ENCODE measurements at regions not wholly inside any gene's neighbourhood (a gene's known extent, or its start where the extent isn't known, plus 50 kb on each side); places are given as distances from the start of the nearest gene placed in this dataset.
"Not testable (repeated sequence)": the region's sequence is repeated elsewhere in the genome, so short reads cannot be mapped to it uniquely, and the experiment has no call there.

GRCh38 chr2:106332054-106332453 is 136.2 kb downstream of the RGPD3 start:
- ATAC-seq (ENCODE audit: low FRiP score) (no peak), DNase-seq (ENCODE audit: low spot score) (no peak)
- no peak for TF ChIP-seq CTCF (IDR thresholded peaks at IDR 0.05)

- DNase-seq (ENCODE audit: low spot score): not testable (repeated sequence)
Measured at GRCh38 chr2:106330384-106331261, 136.5 kb upstream of the UXS1 start.

GRCh38 chr2:106323337-106324013 is 129.4 kb upstream of the UXS1 start:
- DNase-seq (ENCODE audit: low spot score): no peak
- no peak for TF ChIP-seq CTCF (IDR thresholded peaks at IDR 0.05)
- no peak for ATAC-seq (ENCODE audit: low FRiP score)

More at GRCh38 chr2:106330384-106331261, 136.5 kb upstream of the UXS1 start:
- ATAC-seq (ENCODE audit: low FRiP score): not testable (repeated sequence)

GRCh38 chr2:106322281-106322680 is 128.2 kb upstream of the UXS1 start:
- DNase-seq (ENCODE audit: low spot score): no peak
- no peak for ATAC-seq (ENCODE audit: low FRiP score)
- TF ChIP-seq CTCF (IDR thresholded peaks at IDR 0.05): no peak

- ATAC-seq (ENCODE audit: low FRiP score); DNase-seq (ENCODE audit: low spot score): not testable (repeated sequence)
Measured at GRCh38 chr2:106320439-106320838, 126.3 kb upstream of the UXS1 start.

GRCh38 chr2:106316915-106317314 is 122.8 kb upstream of the UXS1 start:
- no peak for TF ChIP-seq CTCF (IDR thresholded peaks at IDR 0.05)
- no peak for ATAC-seq (ENCODE audit: low FRiP score)

DNA sequence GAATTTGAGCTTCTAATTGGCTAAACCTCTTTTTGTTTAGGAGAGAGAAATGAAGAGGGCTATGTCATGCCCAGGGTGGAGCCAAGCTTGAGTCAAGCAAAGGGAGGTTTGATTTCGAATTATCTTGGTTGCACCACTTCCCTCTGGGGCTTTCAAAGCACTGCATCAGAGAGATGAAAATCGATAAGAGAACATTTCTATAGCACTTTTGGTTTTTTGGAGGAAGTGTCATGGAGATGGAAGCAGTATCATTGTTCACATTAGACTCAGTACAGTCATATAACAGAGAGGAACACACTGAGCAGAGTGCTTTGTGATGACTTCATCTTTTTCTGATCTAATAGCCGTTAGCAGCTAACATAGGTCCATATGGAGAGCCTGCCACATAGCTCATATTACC is 120.3 kb upstream of the UXS1 start:
- no peak for ATAC-seq (ENCODE audit: low FRiP score)
- no peak for DNase-seq (ENCODE audit: low spot score)

More at GRCh38 chr2:106316915-106317314, 122.8 kb upstream of the UXS1 start:
- no peak for DNase-seq (ENCODE audit: low spot score)

More for the DNA sequence above, 120.3 kb upstream of the UXS1 start:
- no peak for TF ChIP-seq CTCF (IDR thresholded peaks at IDR 0.05)
